HG02970 (cell line): ENCODE measurements at regions not wholly inside any gene's neighbourhood (a gene's known extent, or its start where the extent isn't known, plus 50 kb on each side); places are given as distances from the start of the nearest gene placed in this dataset.

Experiments
- ATAC-seq: cut with Tn5 transposase; IDR thresholded peaks from one replicate; pipeline ENCODE4 v1.9.1; 2021; ENCODE audit warnings: mild to moderate bottlenecking, moderate library complexity, moderate number of reproducible peaks; ENCODE audit not compliant: unreplicated experiment, low FRiP score

GRCh38 chr10:3473271-3473670, 300.7 kb upstream of the PITRM1 start:
- no peak for ATAC-seq

DNA sequence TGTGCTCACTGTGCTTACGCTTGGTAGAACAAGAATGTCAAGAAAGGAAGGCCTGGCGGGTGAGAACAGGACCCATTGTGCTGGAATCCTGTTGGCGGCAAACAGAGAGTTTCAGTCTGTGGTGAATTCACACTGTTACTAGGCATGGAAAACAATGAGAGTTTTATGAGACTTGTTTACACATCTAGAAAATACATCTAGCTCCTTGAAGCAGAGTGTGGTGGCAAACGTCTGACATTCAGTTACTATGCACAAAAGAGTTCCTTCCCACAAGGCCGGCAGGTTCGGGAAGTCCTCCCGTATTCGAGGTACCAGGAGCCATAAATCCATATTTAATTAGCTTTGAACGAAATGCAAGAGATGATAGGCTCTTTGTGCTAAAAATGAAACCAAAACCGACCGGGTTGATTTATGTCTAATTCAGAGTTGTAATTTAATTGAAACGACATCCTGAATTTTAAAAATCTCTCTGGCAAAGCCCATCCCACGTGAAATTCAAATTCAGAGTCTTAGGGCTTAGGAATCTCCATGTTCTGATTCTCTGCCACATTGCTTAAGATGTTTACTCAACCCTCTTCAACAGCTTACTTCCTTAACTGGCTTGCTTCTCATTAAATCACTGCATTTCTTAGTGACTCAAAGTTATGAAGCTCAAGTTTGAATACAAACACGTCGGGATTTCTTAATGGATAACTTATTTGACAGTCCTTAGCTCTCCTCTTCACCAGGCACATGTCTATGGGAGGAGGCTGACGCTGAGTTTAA, 299.9 kb upstream of the PITRM1 start:
- no peak for ATAC-seq

DNA sequence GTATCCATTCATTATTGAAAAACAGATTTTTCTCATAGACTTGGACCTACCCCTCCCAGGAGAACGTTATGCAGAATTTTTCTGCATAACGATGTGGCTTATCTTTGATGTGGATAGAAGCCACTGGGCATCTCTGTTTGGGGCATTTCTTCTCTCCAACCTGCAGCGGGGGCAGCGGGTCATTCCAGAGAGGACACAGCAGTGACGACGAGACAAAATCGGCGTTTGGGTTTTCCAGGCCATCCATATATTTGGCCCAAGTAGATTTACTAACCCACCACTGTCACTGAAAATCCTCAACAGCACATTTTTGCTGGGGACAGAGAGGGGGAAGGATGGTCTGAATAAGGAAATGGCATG, 299.3 kb upstream of the PITRM1 start:
- no peak for ATAC-seq

DNA sequence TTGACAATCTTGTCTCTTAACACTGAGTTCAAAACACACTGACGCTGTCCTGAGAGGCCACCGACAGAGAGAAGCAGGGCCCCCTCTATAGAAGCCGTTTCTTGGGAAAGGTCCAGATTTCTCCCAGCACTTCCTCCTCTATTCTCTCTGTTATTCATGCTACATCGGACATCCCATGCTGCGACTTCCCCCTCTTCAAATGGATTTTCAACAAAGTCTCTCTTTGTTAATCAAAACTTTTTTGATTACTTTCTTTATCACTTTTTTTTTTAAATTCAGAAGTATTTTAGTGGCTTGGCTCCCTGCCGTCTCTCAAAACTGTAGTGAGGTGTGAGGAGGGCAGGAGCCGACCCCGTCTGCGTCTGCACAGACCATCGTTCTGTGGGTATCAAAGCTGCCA, 298.9 kb upstream of the PITRM1 start:
- no peak for ATAC-seq

- no peak for ATAC-seq
These were observed 297.6 kb upstream of the PITRM1 start for GRCh38 chr10:3470191-3470590.

DNA sequence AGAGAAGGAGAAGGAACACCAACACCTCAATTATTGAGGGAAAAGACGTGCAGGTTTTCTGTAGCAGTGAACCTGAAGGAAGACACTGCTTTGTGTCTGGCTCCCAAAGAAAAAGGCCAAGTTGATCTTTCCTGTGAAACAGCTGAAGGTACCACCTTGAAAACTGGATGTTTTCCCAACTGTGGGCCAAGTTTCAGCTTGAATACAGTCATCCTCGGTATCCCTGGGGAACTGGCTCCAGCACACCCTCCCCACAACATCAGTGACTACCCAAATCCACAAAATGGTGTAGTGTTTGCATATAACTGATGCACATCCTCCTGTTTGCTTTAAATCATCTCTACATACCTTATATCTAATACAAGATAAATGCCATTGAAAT, 297.0 kb upstream of the PITRM1 start:
- ATAC-seq = no peak

DNA sequence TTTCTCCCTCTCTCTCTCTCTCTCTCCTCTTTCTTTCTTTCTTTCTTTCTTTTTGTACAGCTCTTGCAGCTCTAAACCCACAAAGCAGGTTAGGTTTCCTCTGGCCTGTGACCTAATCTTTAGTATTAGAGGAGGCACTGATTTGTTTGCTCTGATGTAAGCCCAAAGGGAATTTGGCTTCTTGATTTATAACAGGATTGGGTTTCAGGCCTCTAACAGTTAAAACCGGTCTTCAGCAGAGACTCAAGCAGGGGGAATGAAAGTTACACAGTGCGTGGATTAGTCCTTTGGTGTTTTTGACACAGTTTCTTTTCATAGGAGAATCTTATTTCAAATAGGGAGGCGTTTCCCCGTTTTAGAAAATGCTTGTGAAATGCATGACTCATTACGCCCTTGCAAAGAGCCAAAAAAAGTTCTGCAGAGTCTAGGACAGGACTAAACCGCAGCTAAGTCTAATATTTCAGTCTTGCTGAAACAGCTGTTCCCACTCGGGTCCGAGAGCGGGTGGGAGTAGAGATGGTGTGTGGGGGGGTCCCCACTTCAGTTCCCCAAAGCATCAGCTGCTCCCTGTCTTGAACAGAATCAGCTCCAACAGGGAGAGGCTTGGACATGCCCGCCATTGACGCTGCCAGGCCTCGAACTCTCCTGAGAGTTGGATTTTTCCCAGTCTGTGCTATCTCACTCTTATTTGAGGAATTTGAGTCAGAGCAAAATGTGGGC, 296.5 kb upstream of the PITRM1 start:
- ATAC-seq = no peak

GRCh38 chr10:3467052-3467951, 294.7 kb upstream of the PITRM1 start:
- ATAC-seq = no peak

GRCh38 chr10:3465406-3465891, 292.9 kb upstream of the PITRM1 start:
- no peak for ATAC-seq

GRCh38 chr10:3464760-3465405, 292.3 kb upstream of the PITRM1 start:
- no peak for ATAC-seq

DNA sequence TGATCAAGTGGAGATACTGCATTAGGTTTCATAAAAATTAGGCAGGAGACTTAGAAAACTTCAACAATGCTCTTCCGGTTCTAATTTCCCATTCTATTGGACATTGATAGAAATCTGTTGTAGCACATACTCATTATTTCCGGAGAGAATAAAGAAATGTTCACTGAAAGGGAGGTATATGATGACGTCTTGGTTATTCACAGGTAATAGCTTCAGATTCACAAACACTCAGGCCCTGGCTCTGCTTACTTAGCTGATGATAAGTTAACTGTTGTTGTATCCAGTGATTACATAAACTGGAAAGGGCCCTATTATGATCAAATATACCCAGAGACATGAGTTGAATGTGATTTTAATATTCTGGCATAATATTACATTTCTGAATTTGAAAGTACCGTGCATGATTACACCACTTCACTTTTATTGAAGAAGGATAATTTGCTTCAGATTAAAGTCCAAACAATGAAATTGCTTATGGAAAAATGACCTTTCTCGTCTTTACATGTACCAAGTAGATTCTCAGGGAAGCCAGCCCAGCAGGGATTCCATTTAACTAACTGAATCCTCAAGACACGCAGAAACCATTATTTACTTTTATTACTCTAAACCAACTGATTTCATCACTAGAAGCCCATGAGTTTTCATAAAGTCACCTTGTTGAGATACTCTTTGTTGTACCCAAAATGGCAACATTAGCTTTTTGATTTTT, 288.0 kb upstream of the PITRM1 start:
- no peak for ATAC-seq

DNA sequence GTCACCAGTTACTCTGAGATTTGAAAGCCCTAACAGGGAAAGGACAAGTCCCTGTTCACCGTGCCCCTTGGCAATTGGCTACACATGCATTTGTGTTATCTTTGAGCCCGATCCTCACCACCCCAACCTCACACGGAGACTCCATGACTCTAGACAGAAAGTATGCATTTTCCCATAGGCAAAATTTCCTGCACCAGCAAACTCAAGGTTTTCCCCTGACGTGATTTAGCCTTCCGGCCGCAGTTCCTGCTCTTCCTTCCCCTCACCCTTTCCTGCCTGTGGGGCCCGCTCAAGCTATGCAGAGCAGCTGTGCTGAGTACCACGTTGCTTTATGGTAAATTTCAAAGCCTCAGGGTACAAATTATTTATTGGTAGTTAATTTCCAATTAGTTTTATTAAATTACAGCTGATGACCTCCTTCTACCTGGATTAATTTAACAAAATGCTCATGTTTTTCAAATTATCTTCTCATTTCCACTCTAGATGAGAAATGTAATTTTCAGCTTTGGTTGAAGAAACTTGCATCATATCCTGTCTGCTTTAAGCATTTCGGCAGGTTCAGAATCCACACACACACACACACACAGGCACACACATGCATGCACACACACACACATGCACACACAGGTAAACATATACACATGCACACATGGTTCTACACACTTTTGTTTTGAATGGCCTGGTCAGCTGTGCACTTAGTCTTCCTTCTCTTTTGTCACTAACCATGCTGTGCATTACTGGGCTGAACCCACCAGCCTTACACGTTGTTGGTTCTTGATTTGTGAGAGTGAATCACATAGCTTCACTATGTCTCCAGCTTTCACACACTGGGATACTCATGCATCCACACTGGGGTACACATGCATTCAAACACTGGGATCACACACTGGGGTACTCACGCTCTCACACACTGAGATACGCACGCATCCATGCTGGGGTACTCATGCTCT, 283.1 kb upstream of the PITRM1 start:
- no peak for ATAC-seq

GRCh38 chr10:3452683-3453361, 280.2 kb upstream of the PITRM1 start:
- no peak for ATAC-seq

DNA sequence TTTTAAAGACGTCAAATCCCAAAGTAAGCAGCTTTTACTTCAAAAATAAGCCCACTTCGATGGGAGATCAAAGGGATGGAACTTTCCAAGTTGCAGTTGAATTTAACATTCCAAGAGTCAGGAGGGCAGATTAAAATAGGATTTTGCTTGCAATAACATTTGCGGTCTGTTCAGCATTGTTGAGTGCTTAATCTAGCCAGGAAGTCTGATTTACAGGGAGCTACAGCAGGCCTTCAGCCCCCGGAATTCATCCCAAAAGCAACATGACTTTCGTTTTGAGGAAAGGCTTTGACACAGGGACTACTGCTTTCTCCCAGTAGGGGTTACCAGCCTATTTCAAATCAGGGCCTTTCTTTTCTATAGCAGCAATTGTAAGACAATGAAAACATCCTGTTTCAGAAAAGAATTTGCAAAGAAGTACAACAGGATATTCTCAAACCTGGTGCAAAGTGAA, 279.6 kb upstream of the PITRM1 start:
- ATAC-seq = no peak

DNA sequence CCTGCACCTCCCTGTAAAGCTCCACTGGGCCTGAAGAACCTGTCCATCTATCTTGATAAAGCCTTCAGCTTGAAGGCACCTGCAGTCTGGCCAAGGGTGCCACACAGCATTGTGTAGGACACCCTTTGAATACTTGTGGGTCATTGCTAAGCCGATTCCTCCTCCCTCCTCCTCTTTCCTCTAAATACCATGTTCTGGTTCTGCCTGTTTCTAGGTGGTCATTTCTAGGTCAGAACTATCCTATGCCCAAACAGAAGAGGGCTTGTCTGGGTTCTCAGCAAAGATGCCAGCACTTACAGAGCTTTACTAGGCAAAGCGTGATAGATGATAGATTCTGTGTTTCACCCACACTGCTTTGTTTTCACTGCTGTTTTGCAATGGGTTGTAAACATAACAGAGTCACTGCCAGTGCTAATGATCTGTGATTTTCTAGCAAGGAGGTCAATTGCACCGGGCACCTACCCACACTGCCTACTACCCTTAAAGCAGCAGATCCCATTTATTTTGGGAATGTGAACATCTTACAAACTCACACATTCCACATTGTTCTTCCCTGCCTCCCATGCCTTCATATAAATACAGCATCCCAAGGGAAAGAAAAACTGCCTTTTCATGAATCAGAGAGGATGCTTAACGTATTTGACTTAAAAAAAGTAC, 279.1 kb upstream of the PITRM1 start:
- no peak for ATAC-seq

DNA sequence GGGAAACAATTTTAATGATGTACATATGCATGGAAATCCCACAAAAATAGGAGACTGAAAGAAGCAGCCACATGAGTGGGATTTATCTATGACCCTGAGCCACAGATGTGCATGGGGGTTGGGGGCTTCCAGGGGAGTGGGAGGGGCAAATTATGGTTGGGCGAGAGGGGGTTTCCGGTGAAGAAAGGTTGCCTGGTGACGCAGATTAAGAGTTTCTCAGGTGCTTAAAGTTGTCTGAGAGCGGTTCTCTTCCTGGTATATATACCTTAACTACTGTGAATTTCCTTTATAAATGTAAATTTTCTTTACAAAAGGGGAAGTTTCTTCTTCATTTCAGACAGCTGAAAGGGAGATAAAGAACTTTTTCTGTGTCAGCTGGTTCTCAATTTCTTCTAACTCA, 273.6 kb upstream of the PITRM1 start:
- ATAC-seq = no peak

DNA sequence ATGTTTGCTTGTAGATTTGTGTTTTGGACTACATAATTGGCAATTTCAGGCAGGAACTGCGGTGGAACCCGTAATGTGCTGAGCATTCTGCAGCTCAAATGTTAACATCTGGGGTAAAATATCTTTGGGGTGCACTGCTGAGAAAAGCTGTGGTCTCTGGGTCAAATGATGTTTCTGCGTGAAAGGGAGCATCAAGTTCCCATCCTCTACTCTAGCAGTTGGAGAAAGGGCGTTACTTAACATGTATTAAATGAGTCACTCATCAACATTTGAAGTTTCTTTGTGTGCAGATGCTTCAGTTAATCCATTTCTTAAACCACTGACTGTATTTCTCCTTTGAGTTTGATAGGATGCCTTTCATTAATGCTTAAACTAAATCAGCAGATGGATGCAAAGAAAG, 273.1 kb upstream of the PITRM1 start:
- ATAC-seq = no peak
